ENCODE measurements at regions not wholly inside any gene's neighbourhood (a gene's known extent, or its start where the extent isn't known, plus 50 kb on each side); places are given as distances from the start of the nearest gene placed in this dataset.

DNA sequence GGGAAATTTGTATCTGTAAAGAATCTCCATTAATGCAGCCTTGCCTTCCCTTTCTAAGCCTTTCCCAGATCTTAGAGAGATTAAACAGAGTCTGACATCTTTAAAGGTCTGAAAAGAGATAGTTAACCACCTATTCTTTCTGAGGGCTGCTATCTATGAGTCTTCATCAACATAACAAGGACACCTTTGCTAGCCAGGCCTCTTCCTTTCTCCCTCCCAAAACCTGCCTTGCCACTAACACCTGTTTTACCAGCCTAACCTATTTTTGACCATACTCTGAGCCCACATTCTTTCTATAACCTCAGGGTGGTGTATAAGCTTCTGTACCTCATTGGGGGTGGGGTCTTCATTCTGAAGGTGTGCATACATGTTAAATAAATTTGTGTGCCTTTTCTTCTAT, 217.1 kb downstream of the IPMK start:
- H3K27ac ChIP-seq (ENCODE audit: control insufficient read depth, insufficient read depth): no peak overlapping the region
- ATAC-seq: no peak
- H3K4me3 ChIP-seq: no peak overlapping the region
- H3K9ac ChIP-seq (ENCODE audit: control insufficient read depth, insufficient read depth, low read length): no peak overlapping the region
- CTCF ChIA-PET: no interaction called here
- FAIRE-seq: no peak
- RAD21 ChIA-PET (ENCODE audit: unreplicated experiment): no interaction called here
- no peaks in the 10 kb centered on the region for H4K20me1 ChIP-seq (ENCODE audit: control insufficient read depth, insufficient read depth)
- in situ Hi-C loops (cut with MboI) (no loop called here), intact Hi-C loops (cut with micrococcal nuclease; ENCODE audit: unreplicated experiment) (no loop called here)
- H3K79me2 ChIP-seq (ENCODE audit: control insufficient read depth, insufficient read depth, low read length): no peaks in the 10 kb centered on the region
- no peaks in the 10 kb centered on the region for H3K27me3 ChIP-seq (replicated peaks in 1 of 2; ENCODE audit: control insufficient read depth in 2 of 2, insufficient read depth in 2 of 2, low read length in 1 of 2)
- SMC1A ChIA-PET (ENCODE audit: uncharacterized antibody, unreplicated experiment): no interaction called here
- no peak overlapping the region for H2AFZ ChIP-seq (ENCODE audit: control insufficient read depth, low read depth, low read length)
- no peaks in the 10 kb centered on the region for H3K9me3 ChIP-seq (replicated peaks; ENCODE audit: control insufficient read depth, insufficient read depth, low read length)
- DNase-seq (ENCODE audit: low read depth, low spot score): no peak
- H3K36me3 ChIP-seq (ENCODE audit: control insufficient read depth in 2 of 2, insufficient read depth in 2 of 2, low read length in 1 of 2): no peaks in the 10 kb centered on the region
- POLR2A ChIA-PET: no interaction called here
- no peak overlapping the region for H3K4me2 ChIP-seq (ENCODE audit: control insufficient read depth, insufficient read depth)
- TF ChIP-seq JUND (IDR thresholded peaks at IDR 0.05; ENCODE audit: low read depth, low read length) (no peak), WRNIP1 (IDR thresholded peaks at IDR 0.05; ENCODE audit: borderline replicate concordance, low read depth, low read length) (no peak), ETV6 (conservative IDR thresholded peaks at IDR 0.05 in 1 of 2, IDR thresholded peaks at IDR 0.05 in 1 of 2; ENCODE audit: borderline replicate concordance in 1 of 2, low read depth in 1 of 2) (no peak), ESRRA (IDR thresholded peaks at IDR 0.05; ENCODE audit: low read length) (no peak)
- TF ChIP-seq, protein P1, sequence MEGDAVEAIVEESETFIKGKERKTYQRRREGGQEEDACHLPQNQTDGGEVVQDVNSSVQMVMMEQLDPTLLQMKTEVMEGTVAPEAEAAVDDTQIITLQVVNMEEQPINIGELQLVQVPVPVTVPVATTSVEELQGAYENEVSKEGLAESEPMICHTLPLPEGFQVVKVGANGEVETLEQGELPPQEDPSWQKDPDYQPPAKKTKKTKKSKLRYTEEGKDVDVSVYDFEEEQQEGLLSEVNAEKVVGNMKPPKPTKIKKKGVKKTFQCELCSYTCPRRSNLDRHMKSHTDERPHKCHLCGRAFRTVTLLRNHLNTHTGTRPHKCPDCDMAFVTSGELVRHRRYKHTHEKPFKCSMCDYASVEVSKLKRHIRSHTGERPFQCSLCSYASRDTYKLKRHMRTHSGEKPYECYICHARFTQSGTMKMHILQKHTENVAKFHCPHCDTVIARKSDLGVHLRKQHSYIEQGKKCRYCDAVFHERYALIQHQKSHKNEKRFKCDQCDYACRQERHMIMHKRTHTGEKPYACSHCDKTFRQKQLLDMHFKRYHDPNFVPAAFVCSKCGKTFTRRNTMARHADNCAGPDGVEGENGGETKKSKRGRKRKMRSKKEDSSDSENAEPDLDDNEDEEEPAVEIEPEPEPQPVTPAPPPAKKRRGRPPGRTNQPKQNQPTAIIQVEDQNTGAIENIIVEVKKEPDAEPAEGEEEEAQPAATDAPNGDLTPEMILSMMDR (IDR thresholded peaks at IDR 0.05 in 2 of 3, conservative IDR thresholded peaks at IDR 0.05 in 1 of 3; ENCODE audit: control insufficient read depth in 2 of 3, extremely low read depth in 1 of 3, insufficient read depth in 1 of 3, low read depth in 3 of 3, low read length in 3 of 3): no peak
- BruUV-seq (replicated peaks): no TSS peak
- no peaks in the 10 kb centered on the region for H3K4me1 ChIP-seq (ENCODE audit: control insufficient read depth, insufficient read depth, low read length)

DNA sequence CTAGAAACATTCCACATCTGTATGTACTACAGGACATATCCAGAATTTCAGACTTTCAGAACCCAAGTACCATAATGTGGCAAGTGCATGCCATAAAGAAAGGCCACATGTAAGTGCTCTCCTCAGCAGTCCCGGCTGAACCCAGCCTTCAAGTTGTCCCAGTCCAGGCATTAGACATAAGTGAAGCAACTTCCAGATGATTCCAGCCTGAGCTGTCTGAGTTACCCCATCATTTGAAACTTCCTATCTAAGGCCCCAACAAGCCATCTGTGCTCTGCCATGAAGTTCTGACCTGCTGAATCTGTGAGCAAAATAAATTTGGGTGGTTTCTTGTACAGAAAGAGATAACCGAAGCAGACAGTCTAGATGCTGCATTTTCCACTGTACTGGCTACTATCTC, 218.8 kb downstream of the IPMK start:
- Histone ChIP-seq H2AFZ (ENCODE audit: control insufficient read depth, low read depth, low read length) (no peak overlapping the region), H3K4me3 (no peak overlapping the region), H3K79me2 (ENCODE audit: control insufficient read depth, insufficient read depth, low read length) (no peaks in the 10 kb centered on the region), H3K36me3 (ENCODE audit: control insufficient read depth in 2 of 2, insufficient read depth in 2 of 2, low read length in 1 of 2) (no peaks in the 10 kb centered on the region), H3K4me2 (ENCODE audit: control insufficient read depth, insufficient read depth) (no peak overlapping the region), H3K9me3 (replicated peaks; ENCODE audit: control insufficient read depth, insufficient read depth, low read length) (no peaks in the 10 kb centered on the region), H3K27me3 (replicated peaks in 1 of 2; ENCODE audit: control insufficient read depth in 2 of 2, insufficient read depth in 2 of 2, low read length in 1 of 2) (no peaks in the 10 kb centered on the region), H3K4me1 (ENCODE audit: control insufficient read depth, insufficient read depth, low read length) (no peaks in the 10 kb centered on the region), H4K20me1 (ENCODE audit: control insufficient read depth, insufficient read depth) (no peaks in the 10 kb centered on the region), H3K27ac (ENCODE audit: control insufficient read depth, insufficient read depth) (no peak overlapping the region), H3K9ac (ENCODE audit: control insufficient read depth, insufficient read depth, low read length) (no peak overlapping the region)
- in situ Hi-C loops (cut with MboI): no loop called here
- intact Hi-C loops (cut with micrococcal nuclease; ENCODE audit: unreplicated experiment): no loop called here
- ChIA-PET CTCF (no interaction called here), POLR2A (no interaction called here), SMC1A (ENCODE audit: uncharacterized antibody, unreplicated experiment) (no interaction called here), RAD21 (ENCODE audit: unreplicated experiment) (no interaction called here)
- 70% methylated on average over 2 of the region's 2 CpGs for WGBS (ENCODE audit: insufficient coverage, insufficient replicate concordance, low lambda C conversion rate, missing lambda C conversion rate)
- DNase-seq (ENCODE audit: low read depth, low spot score) (no peak), ATAC-seq (no peak), FAIRE-seq (no peak)
- no TSS peak for BruUV-seq (replicated peaks)
- no peak for TF ChIP-seq MEF2B (IDR thresholded peaks at IDR 0.05; ENCODE audit: partially characterized antibody, poor library complexity, severe bottlenecking)
- no peak for TF ChIP-seq SMAD1 (IDR thresholded peaks at IDR 0.05; ENCODE audit: low read depth, partially characterized antibody)
- TF ChIP-seq, protein P2, sequence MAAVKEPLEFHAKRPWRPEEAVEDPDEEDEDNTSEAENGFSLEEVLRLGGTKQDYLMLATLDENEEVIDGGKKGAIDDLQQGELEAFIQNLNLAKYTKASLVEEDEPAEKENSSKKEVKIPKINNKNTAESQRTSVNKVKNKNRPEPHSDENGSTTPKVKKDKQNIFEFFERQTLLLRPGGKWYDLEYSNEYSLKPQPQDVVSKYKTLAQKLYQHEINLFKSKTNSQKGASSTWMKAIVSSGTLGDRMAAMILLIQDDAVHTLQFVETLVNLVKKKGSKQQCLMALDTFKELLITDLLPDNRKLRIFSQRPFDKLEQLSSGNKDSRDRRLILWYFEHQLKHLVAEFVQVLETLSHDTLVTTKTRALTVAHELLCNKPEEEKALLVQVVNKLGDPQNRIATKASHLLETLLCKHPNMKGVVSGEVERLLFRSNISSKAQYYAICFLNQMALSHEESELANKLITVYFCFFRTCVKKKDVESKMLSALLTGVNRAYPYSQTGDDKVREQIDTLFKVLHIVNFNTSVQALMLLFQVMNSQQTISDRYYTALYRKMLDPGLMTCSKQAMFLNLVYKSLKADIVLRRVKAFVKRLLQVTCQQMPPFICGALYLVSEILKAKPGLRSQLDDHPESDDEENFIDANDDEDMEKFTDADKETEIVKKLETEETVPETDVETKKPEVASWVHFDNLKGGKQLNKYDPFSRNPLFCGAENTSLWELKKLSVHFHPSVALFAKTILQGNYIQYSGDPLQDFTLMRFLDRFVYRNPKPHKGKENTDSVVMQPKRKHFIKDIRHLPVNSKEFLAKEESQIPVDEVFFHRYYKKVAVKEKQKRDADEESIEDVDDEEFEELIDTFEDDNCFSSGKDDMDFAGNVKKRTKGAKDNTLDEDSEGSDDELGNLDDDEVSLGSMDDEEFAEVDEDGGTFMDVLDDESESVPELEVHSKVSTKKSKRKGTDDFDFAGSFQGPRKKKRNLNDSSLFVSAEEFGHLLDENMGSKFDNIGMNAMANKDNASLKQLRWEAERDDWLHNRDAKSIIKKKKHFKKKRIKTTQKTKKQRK (IDR thresholded peaks at IDR 0.05; ENCODE audit: low read depth, low read length): no peak
- TF ChIP-seq REST (IDR thresholded peaks at IDR 0.05; ENCODE audit: low read depth, low read length): no peak

Measured in GM12878 (cell line).